ENCODE measurements at regions not wholly inside any gene's neighbourhood (a gene's known extent, or its start where the extent isn't known, plus 50 kb on each side); places are given as distances from the start of the nearest gene placed in this dataset.

GRCh38 chr2:120858361-120859106 lies 122.9 kb downstream of the GLI2 start:
- intact Hi-C loops (cut with micrococcal nuclease): no loop called here
- Histone ChIP-seq H3K27ac (ENCODE audit: low read depth, low read length) (no peak overlapping the region), H3K9ac (ENCODE audit: low read length) (no peak overlapping the region), H3K27me3 (ENCODE audit: insufficient read depth, low read length) (no peaks in the 10 kb centered on the region), H2AFZ (ENCODE audit: low read depth, low read length, poor library complexity, severe bottlenecking) (no peak overlapping the region), H3K4me1 (ENCODE audit: control insufficient read depth in 1 of 2, insufficient read depth in 2 of 2, low read length in 2 of 2) (peaks cover 8 to 17% of the 10 kb centered on the region in 2 experiments), H4K20me1 (ENCODE audit: insufficient read depth) (no peaks in the 10 kb centered on the region), H3K9me3 (ENCODE audit: control insufficient read depth in 1 of 2, insufficient read depth in 1 of 2, low read depth in 1 of 2, low read length in 2 of 2) (no peaks in the 10 kb centered on the region), H3K9me2 (ENCODE audit: insufficient read depth) (no peaks in the 10 kb centered on the region), H3K79me2 (ENCODE audit: insufficient read depth, low read length) (no peaks in the 10 kb centered on the region), H3K4me3 (replicated peaks in 1 of 2; ENCODE audit: low read depth in 1 of 2, low read length in 2 of 2) (no peak overlapping the region), H3K4me2 (ENCODE audit: low read length) (no peak overlapping the region), H3K36me3 (ENCODE audit: control insufficient read depth in 1 of 2, insufficient read depth in 2 of 2, low read length in 2 of 2) (no peaks in the 10 kb centered on the region)
- ChIA-PET POLR2A (no interaction called here), RAD21 (ENCODE audit: low non-redundant PET in 1 of 2, low total read pairs in 2 of 2, uncharacterized antibody in 2 of 2, unreplicated experiment in 2 of 2) (no interaction called here), CTCF (no interaction called here)
- no peak for DNase-seq (ENCODE audit: low read depth, low spot score)
- no TSS peak for BruUV-seq (replicated peaks)
- ATAC-seq: no peak
- TF ChIP-seq ZNF274 (IDR thresholded peaks at IDR 0.05; ENCODE audit: low read depth, low read length) (no peak), CEBPB (IDR thresholded peaks at IDR 0.05; ENCODE audit: low read depth) (no peak), EZH2phosphoT487 (IDR thresholded peaks at IDR 0.05; ENCODE audit: borderline replicate concordance) (no peak), REST (IDR thresholded peaks at IDR 0.05; ENCODE audit: low read depth) (no peak)

- POLR2A ChIA-PET: no interaction called here
- no peak for ATAC-seq
- CTCF ChIA-PET: no interaction called here
Measured at GRCh38 chr2:120859128-120859527, 123.5 kb downstream of the GLI2 start.

More at GRCh38 chr2:120859128-120859527, 123.5 kb downstream of the GLI2 start:
- Histone ChIP-seq H3K79me2 (ENCODE audit: insufficient read depth, low read length) (no peaks in the 10 kb centered on the region), H3K9me3 (ENCODE audit: control insufficient read depth in 1 of 2, insufficient read depth in 1 of 2, low read depth in 1 of 2, low read length in 2 of 2) (no peaks in the 10 kb centered on the region), H4K20me1 (ENCODE audit: insufficient read depth) (no peaks in the 10 kb centered on the region), H3K4me3 (replicated peaks in 1 of 2; ENCODE audit: low read depth in 1 of 2, low read length in 2 of 2) (no peak overlapping the region), H3K4me1 (ENCODE audit: control insufficient read depth in 1 of 2, insufficient read depth in 2 of 2, low read length in 2 of 2) (peaks cover 13 to 23% of the 10 kb centered on the region in 2 experiments), H3K4me2 (ENCODE audit: low read length) (no peak overlapping the region), H3K9ac (ENCODE audit: low read length) (no peak overlapping the region), H3K36me3 (ENCODE audit: control insufficient read depth in 1 of 2, insufficient read depth in 2 of 2, low read length in 2 of 2) (no peaks in the 10 kb centered on the region), H3K27me3 (ENCODE audit: insufficient read depth, low read length) (no peaks in the 10 kb centered on the region), H3K27ac (ENCODE audit: low read depth, low read length) (no peak overlapping the region), H3K9me2 (ENCODE audit: insufficient read depth) (no peaks in the 10 kb centered on the region), H2AFZ (ENCODE audit: low read depth, low read length, poor library complexity, severe bottlenecking) (no peak overlapping the region)
- intact Hi-C loops (cut with micrococcal nuclease): no loop called here
- RAD21 ChIA-PET (ENCODE audit: low non-redundant PET in 1 of 2, low total read pairs in 2 of 2, uncharacterized antibody in 2 of 2, unreplicated experiment in 2 of 2): no interaction called here
- TF ChIP-seq ZNF274 (IDR thresholded peaks at IDR 0.05; ENCODE audit: low read depth, low read length) (no peak), EZH2 (IDR thresholded peaks at IDR 0.05) (no peak), EZH2phosphoT487 (IDR thresholded peaks at IDR 0.05; ENCODE audit: borderline replicate concordance) (no peak), ELF1 (IDR thresholded peaks at IDR 0.05; ENCODE audit: borderline replicate concordance, low read depth) (no peak), SP1 (IDR thresholded peaks at IDR 0.05; ENCODE audit: low read depth) (no peak), RAD21 (IDR thresholded peaks at IDR 0.05; ENCODE audit: low read depth) (no peak), ZBTB33 (IDR thresholded peaks at IDR 0.05; ENCODE audit: extremely low read depth, insufficient replicate concordance, low read length) (no peak), POLR2A (IDR thresholded peaks at IDR 0.05; ENCODE audit: borderline replicate concordance, extremely low read depth, insufficient read depth, insufficient read length) (no peak), SRF (IDR thresholded peaks at IDR 0.05; ENCODE audit: low read depth) (no peak), ATF3 (IDR thresholded peaks at IDR 0.05) (no peak), CBX3 (IDR thresholded peaks at IDR 0.05; ENCODE audit: low read depth) (no peak)
- no peak for DNase-seq (ENCODE audit: low read depth, low spot score)
- BruUV-seq (replicated peaks): no TSS peak
